SU-DHL-6 (cell line): ENCODE measurements at regions not wholly inside any gene's neighbourhood (a gene's known extent, or its start where the extent isn't known, plus 50 kb on each side); places are given as distances from the start of the nearest gene placed in this dataset.

Experiments used
- H2AFZ ChIP-seq: fragments of 200-600 bp; sonication (generic); 2 replicates; pipeline ENCODE4 v1.6.1; 2014; ENCODE audit warnings: low read depth, mild to moderate bottlenecking, moderate library complexity, mixed read lengths, antibody characterized with exemption, low read length; ENCODE audit not compliant: severe bottlenecking
- H3F3A ChIP-seq: fragments of 200-600 bp; shearing (Covaris generic); 2 replicates; pipeline ENCODE4 v1.6.0; 2016; ENCODE audit warnings: antibody characterized with exemption, mild to moderate bottlenecking; ENCODE audit not compliant: insufficient read depth
- H3K27ac ChIP-seq: fragments of 200-600 bp; sonication (generic); 2 replicates; pipeline ENCODE4 v1.5.1; 2016; ENCODE audit warnings: low read depth, mild to moderate bottlenecking, low read length, moderate library complexity, mixed read lengths
- H3K27me3 ChIP-seq: fragments of 200-600 bp; sonication (generic), shearing (Covaris generic); 2 replicates; pipeline ENCODE4 v1.6.0; 2014; ENCODE audit warnings: mild to moderate bottlenecking, low read length
- H3K36me3 ChIP-seq: fragments of 200-600 bp; sonication (generic); 2 replicates; pipeline ENCODE4 v1.6.1; 2014; ENCODE audit warnings: mild to moderate bottlenecking, low read length, mixed read lengths
- H3K4me2 ChIP-seq: fragments of 300-600, 200-600 bp; shearing (Covaris generic), sonication (generic); 2 replicates; pipeline ENCODE4 v1.6.0; 2014; ENCODE audit warnings: low read length, low read depth, mild to moderate bottlenecking; ENCODE audit not compliant: poor library complexity, severe bottlenecking
- H3K4me3 ChIP-seq: fragments of 200-600 bp; sonication (generic); 2 replicates; pipeline ENCODE4 v1.5.1; 2014; ENCODE audit warnings: antibody characterized with exemption, low read length, mild to moderate bottlenecking, mixed read lengths; ENCODE audit not compliant: insufficient read depth, poor library complexity, severe bottlenecking
- H3K79me2 ChIP-seq: fragments of 200-600 bp; sonication (generic); 2 replicates; pipeline ENCODE4 v1.6.1; 2014; ENCODE audit warnings: mild to moderate bottlenecking, low read length, moderate library complexity; ENCODE audit not compliant: insufficient read depth
- H3K9ac ChIP-seq: fragments of 200-600 bp; sonication (generic); 2 replicates; pipeline ENCODE4 v1.7.0; 2014; ENCODE audit warnings: mild to moderate bottlenecking, low read length
- H3K9me2 ChIP-seq: fragments of 200-600 bp; sonication (generic); replicated peaks from 2 replicates; pipeline ENCODE4 v1.6.1; 2014; ENCODE audit warnings: low read length; ENCODE audit not compliant: insufficient read depth
- H3K9me3 ChIP-seq: fragments of 200-600 bp; sonication (generic); 2 replicates; pipeline ENCODE4 v1.6.1; 2014; ENCODE audit warnings: low read length, mixed read lengths; ENCODE audit not compliant: insufficient read depth
- H4K20me1 ChIP-seq: fragments of 200-600 bp; sonication (generic); 2 replicates; pipeline ENCODE4 v1.6.1; 2014; ENCODE audit warnings: low read depth, mild to moderate bottlenecking, antibody characterized with exemption, low read length, moderate library complexity, mixed read lengths
- EZH2phosphoT487 ChIP-seq: fragments of 200-600 bp; sonication (generic), shearing (Covaris generic); conservative IDR thresholded peaks from 2 replicates; pipeline ENCODE4 v1.6.1; 2018; ENCODE audit warnings: mild to moderate bottlenecking, antibody characterized with exemption, low read length, moderate library complexity, mixed read lengths
- TF ChIP-seq, protein P1 (sequence below): fragments of 200-600 bp; sonication (generic); IDR thresholded peaks from one replicate; pipeline ENCODE4 v1.5.1; 2017; ENCODE audit warnings: antibody characterized with exemption, mild to moderate bottlenecking, low read length, moderate library complexity; ENCODE audit not compliant: insufficient read depth, poor library complexity, severe bottlenecking

DNA sequence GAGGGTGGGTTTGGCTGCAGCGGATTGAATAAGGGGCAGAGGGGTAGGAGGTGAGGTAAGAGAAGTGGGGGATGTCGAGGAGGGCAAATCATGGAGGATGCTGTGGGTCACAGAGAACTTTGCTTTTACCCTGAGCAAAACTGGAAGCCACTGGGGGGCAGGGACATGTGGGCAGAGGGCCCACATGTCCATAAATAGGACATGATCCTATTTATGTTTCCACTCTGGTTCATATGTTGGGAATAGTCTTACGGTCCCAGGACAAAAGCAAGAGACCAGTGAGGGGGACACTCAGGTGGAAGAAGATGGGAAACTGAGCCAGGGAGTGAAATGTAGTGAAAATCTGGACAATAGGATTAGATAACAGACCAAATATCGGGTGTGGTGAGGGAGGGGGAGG lies 85.5 kb upstream of the MRPS22 start:
- Histone ChIP-seq H3K9ac (no peak overlapping the region), H3K4me3 (no peak overlapping the region), H2AFZ (no peak overlapping the region), H3K36me3 (no peaks in the 10 kb centered on the region), H3K4me2 (no peak overlapping the region), H4K20me1 (no peaks in the 10 kb centered on the region), H3K27me3 (no peaks in the 10 kb centered on the region), H3K9me2 (no peaks in the 10 kb centered on the region), H3K27ac (no peak overlapping the region), H3K9me3 (no peaks in the 10 kb centered on the region), H3F3A (no peaks in the 10 kb centered on the region), H3K79me2 (no peaks in the 10 kb centered on the region)
- TF ChIP-seq, protein P1, sequence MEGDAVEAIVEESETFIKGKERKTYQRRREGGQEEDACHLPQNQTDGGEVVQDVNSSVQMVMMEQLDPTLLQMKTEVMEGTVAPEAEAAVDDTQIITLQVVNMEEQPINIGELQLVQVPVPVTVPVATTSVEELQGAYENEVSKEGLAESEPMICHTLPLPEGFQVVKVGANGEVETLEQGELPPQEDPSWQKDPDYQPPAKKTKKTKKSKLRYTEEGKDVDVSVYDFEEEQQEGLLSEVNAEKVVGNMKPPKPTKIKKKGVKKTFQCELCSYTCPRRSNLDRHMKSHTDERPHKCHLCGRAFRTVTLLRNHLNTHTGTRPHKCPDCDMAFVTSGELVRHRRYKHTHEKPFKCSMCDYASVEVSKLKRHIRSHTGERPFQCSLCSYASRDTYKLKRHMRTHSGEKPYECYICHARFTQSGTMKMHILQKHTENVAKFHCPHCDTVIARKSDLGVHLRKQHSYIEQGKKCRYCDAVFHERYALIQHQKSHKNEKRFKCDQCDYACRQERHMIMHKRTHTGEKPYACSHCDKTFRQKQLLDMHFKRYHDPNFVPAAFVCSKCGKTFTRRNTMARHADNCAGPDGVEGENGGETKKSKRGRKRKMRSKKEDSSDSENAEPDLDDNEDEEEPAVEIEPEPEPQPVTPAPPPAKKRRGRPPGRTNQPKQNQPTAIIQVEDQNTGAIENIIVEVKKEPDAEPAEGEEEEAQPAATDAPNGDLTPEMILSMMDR = no peak
- no peak for TF ChIP-seq EZH2phosphoT487

DNA sequence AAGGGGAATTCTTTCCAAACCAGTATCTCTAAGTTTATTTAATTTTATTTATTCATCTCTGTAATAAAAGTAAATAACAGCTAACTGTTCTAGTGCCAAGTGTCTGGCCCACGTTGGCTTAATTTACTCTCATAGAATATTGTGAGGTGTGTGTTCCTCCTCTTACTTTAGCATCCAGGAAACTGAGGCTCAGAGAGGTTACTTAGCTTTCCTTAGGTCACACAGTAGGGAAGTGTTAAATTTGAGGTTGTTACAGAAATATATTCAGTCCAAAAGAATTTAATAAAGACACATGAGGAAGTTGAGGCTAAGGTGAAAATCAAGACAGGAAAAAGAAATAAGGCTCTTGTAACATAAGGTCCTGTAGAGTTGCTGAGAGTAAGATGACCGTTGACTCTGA lies 84.4 kb upstream of the MRPS22 start:
- H3K79me2 ChIP-seq = no peaks in the 10 kb centered on the region
- TF ChIP-seq EZH2phosphoT487 = no peak
- TF ChIP-seq, protein P1 = no peak
- H4K20me1 ChIP-seq = no peaks in the 10 kb centered on the region
- H3K27me3 ChIP-seq = no peaks in the 10 kb centered on the region
- no peak overlapping the region for H2AFZ ChIP-seq
- H3K9me3 ChIP-seq = no peaks in the 10 kb centered on the region
- H3F3A ChIP-seq = no peaks in the 10 kb centered on the region
- H3K4me3 ChIP-seq = no peak overlapping the region
- H3K9ac ChIP-seq = no peak overlapping the region
- no peaks in the 10 kb centered on the region for H3K36me3 ChIP-seq
- H3K9me2 ChIP-seq = no peaks in the 10 kb centered on the region
- no peak overlapping the region for H3K4me2 ChIP-seq
- H3K27ac ChIP-seq = no peak overlapping the region

DNA sequence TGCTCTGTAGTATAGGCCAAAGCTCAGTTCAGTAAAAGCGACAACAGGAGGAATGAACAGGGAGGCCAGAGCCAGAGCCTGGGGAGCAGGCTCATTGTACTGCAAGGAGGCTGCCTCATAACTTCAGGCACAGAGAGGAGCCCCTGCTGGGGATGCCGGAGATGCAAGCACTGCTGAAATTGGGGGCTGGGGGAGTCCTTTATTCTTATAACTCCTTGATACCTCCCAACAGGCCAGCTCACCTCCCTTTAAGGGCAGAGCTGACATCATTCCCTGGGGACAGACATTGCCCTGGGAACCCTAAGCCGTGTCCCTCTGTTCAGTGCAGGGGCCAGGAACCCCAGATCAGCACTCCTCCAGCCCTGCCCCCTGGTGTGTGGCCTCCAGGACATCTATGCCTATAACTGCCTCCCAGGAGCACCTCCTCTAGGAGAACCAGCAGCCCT lies 83.8 kb upstream of the MRPS22 start:
- Histone ChIP-seq H3K36me3 (no peaks in the 10 kb centered on the region), H3K27me3 (no peaks in the 10 kb centered on the region), H3K4me3 (no peak overlapping the region), H3K9me2 (no peaks in the 10 kb centered on the region), H3K9ac (no peak overlapping the region), H3K4me2 (no peak overlapping the region), H3K9me3 (no peaks in the 10 kb centered on the region), H4K20me1 (no peaks in the 10 kb centered on the region), H2AFZ (no peak overlapping the region), H3F3A (no peaks in the 10 kb centered on the region), H3K27ac (no peak overlapping the region), H3K79me2 (no peaks in the 10 kb centered on the region)
- no peak for TF ChIP-seq EZH2phosphoT487
- TF ChIP-seq, protein P1 = no peak
